DND-41 (cell line): ENCODE measurements at regions not wholly inside any gene's neighbourhood (a gene's known extent, or its start where the extent isn't known, plus 50 kb on each side); places are given as distances from the start of the nearest gene placed in this dataset.

Source experiments
- ATAC-seq: fragments of 200-7000 bp; cut with Tn5 transposase; 3 replicates; pipeline ENCODE4 v1.9.1; 2021; ENCODE audit warnings: low read depth; ENCODE audit not compliant: insufficient read depth
- DNase-seq: peaks from one replicate; pipeline ENCODE4 v3.0.0-alpha.2; 2020
- H2AFZ ChIP-seq: 2 replicates; pipeline ENCODE4 v1.6.0; 2012; ENCODE audit warnings: low read depth, low read length
- H3K27ac ChIP-seq: 2 replicates; pipeline ENCODE4 v1.5.1; 2012; ENCODE audit warnings: low read length, inconsistent platforms
- H3K27me3 ChIP-seq: fragments of 200-600 bp; sonication (generic); 2 replicates; pipeline ENCODE4 v1.6.0; 2012; ENCODE audit warnings: low read length, mild to moderate bottlenecking, inconsistent platforms; ENCODE audit not compliant: insufficient read depth, poor library complexity
- H3K36me3 ChIP-seq: 2 replicates; pipeline ENCODE4 v1.5.1; 2012; ENCODE audit warnings: low read length, inconsistent platforms; ENCODE audit not compliant: insufficient read depth
- H3K4me1 ChIP-seq: 2 replicates; pipeline ENCODE4 v1.5.1; 2012; ENCODE audit warnings: mild to moderate bottlenecking, low read length; ENCODE audit not compliant: insufficient read depth
- H3K4me2 ChIP-seq: 2 replicates; pipeline ENCODE4 v1.6.0; 2012; ENCODE audit warnings: mild to moderate bottlenecking, moderate library complexity, low read length, inconsistent platforms; ENCODE audit not compliant: insufficient read depth
- H3K4me3 ChIP-seq, 2 experiments: fragments of 200-600 bp in 1 of 2; shearing (Covaris generic) in 1 of 2; 2 replicates each; pipeline ENCODE4 v1.5.1; 2012 to 2016; ENCODE audit warnings: inconsistent platforms in 2 of 2, low read length in 2 of 2, mild to moderate bottlenecking in 2 of 2, low read depth in 1 of 2, moderate library complexity in 1 of 2
- H3K79me2 ChIP-seq: 2 replicates; pipeline ENCODE4 v1.6.0; 2012; ENCODE audit warnings: low read length, inconsistent platforms; ENCODE audit not compliant: insufficient read depth
- H3K9ac ChIP-seq: 2 replicates; pipeline ENCODE4 v1.6.0; 2012; ENCODE audit warnings: low read depth, mild to moderate bottlenecking, inconsistent platforms, low read length, moderate library complexity
- H3K9me3 ChIP-seq: 2 replicates; pipeline ENCODE4 v1.5.1; 2012; ENCODE audit warnings: low read length, moderate library complexity, mild to moderate bottlenecking, inconsistent platforms; ENCODE audit not compliant: insufficient read depth, severe bottlenecking
- H4K20me1 ChIP-seq: 2 replicates; pipeline ENCODE4 v1.6.0; 2012; ENCODE audit warnings: low read length; ENCODE audit not compliant: insufficient read depth
- CTCF ChIP-seq: IDR thresholded peaks from 2 replicates; pipeline ENCODE4 v1.5.1; 2012; ENCODE audit warnings: borderline replicate concordance, low read length, moderate library complexity, mild to moderate bottlenecking; ENCODE audit not compliant: poor library complexity, severe bottlenecking; ENCODE audit errors: extremely low read depth
- EZH2 ChIP-seq: IDR thresholded peaks from 3 replicates; pipeline ENCODE4 v1.6.1; 2012; ENCODE audit warnings: borderline replicate concordance, low read depth, mild to moderate bottlenecking, moderate library complexity, low read length, inconsistent platforms; ENCODE audit not compliant: severe bottlenecking

GRCh38 chr2:75356865-75357264, 157.5 kb upstream of the TACR1 start:
- H3K4me1 ChIP-seq, result peaks cover 13% of the 10 kb centered on the region
- TF ChIP-seq EZH2, result no peak
- TF ChIP-seq CTCF, result no peak
- DNase-seq, result no peak
- H3K4me2 ChIP-seq, result no peak overlapping the region
- no peaks in the 10 kb centered on the region for H3K36me3 ChIP-seq
- H3K9ac ChIP-seq, result no peak overlapping the region
- no peaks in the 10 kb centered on the region for H4K20me1 ChIP-seq
- no peaks in the 10 kb centered on the region for H3K9me3 ChIP-seq
- H2AFZ ChIP-seq, result no peak overlapping the region
- H3K4me3 ChIP-seq, result no peak overlapping the region
- H3K27ac ChIP-seq, result no peak overlapping the region
- H3K79me2 ChIP-seq, result no peaks in the 10 kb centered on the region
- H3K27me3 ChIP-seq, result no peaks in the 10 kb centered on the region
- no peak for ATAC-seq

- peaks cover 4% of the 10 kb centered on the region for H3K9me3 ChIP-seq
- H3K27me3 ChIP-seq, result no peaks in the 10 kb centered on the region
- H4K20me1 ChIP-seq, result no peaks in the 10 kb centered on the region
- ATAC-seq (no peak), DNase-seq (no peak)
- no peaks in the 10 kb centered on the region for H3K79me2 ChIP-seq
- H3K4me3 ChIP-seq, result no peak overlapping the region
- H3K27ac ChIP-seq, result no peak overlapping the region
- no peaks in the 10 kb centered on the region for H3K4me1 ChIP-seq
- H3K9ac ChIP-seq, result no peak overlapping the region
- H3K36me3 ChIP-seq, result no peaks in the 10 kb centered on the region
- H2AFZ ChIP-seq, result no peak overlapping the region
- TF ChIP-seq CTCF, result no peak
- H3K4me2 ChIP-seq, result no peak overlapping the region
These were observed 153.8 kb upstream of the TACR1 start for GRCh38 chr2:75353131-75353530.

GRCh38 chr2:75348307-75348706, 149.0 kb upstream of the TACR1 start:
- Histone ChIP-seq H2AFZ (no peak overlapping the region), H3K4me3 (no peak overlapping the region), H3K9me3 (peaks cover 4% of the 10 kb centered on the region), H3K27ac (no peak overlapping the region), H3K79me2 (no peaks in the 10 kb centered on the region), H4K20me1 (no peaks in the 10 kb centered on the region), H3K4me2 (no peak overlapping the region), H3K27me3 (no peaks in the 10 kb centered on the region), H3K36me3 (no peaks in the 10 kb centered on the region), H3K4me1 (no peaks in the 10 kb centered on the region), H3K9ac (no peak overlapping the region)
- DNase-seq (no peak), ATAC-seq (no peak)
- no peak for TF ChIP-seq CTCF

GRCh38 chr2:75344146-75344545, 144.8 kb upstream of the TACR1 start:
- H4K20me1 ChIP-seq, result no peaks in the 10 kb centered on the region
- H2AFZ ChIP-seq, result no peak overlapping the region
- H3K27ac ChIP-seq, result no peak overlapping the region
- H3K27me3 ChIP-seq, result no peaks in the 10 kb centered on the region
- H3K4me2 ChIP-seq, result no peak overlapping the region
- no peak overlapping the region for H3K9ac ChIP-seq
- no peak overlapping the region for H3K4me3 ChIP-seq
- H3K4me1 ChIP-seq, result no peaks in the 10 kb centered on the region
- DNase-seq (no peak), ATAC-seq (no peak)
- TF ChIP-seq CTCF (no peak), EZH2 (no peak)
- H3K9me3 ChIP-seq, result no peaks in the 10 kb centered on the region
- no peaks in the 10 kb centered on the region for H3K79me2 ChIP-seq
- H3K36me3 ChIP-seq, result no peaks in the 10 kb centered on the region
